ENCODE measurements at regions not wholly inside any gene's neighbourhood (a gene's known extent, or its start where the extent isn't known, plus 50 kb on each side); places are given as distances from the start of the nearest gene placed in this dataset.

DNA sequence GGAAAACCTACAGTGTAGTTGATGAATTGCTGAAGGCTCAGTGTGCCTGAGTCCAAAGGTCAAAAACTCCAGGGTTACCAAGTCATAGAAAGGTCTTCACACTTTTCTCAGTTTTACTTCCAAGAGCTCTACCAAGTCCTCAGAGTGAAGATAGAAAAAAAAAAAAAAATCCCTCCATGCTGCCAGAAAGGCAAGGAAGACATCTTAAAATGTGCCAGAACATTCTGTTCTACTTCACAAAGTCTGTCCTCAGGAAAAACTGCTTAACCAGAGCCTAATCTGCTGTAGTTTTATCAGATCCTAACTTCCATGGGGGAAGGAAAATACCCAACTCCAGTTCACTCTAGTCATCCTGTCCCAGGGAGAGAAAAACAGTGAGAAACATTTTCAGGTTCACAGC, 175.6 kb upstream of the CDH11 start:
- Histone ChIP-seq H2AK9ac (replicated peaks; ENCODE audit: low read depth, low read length, poor library complexity) (no peak overlapping the region), H3K9ac (ENCODE audit: low read depth, low read length) (no peak overlapping the region), H2BK120ac (ENCODE audit: low read depth, low read length) (no peak overlapping the region), H3K23ac (ENCODE audit: low read depth, low read length) (no peak overlapping the region), H3K14ac (replicated peaks; ENCODE audit: low read depth, low read length) (no peak overlapping the region), H4K20me1 (ENCODE audit: insufficient read depth, low read length) (no peaks in the 10 kb centered on the region), H4K5ac (ENCODE audit: low read depth, low read length) (no peak overlapping the region), H2AFZ (replicated peaks; ENCODE audit: low read length, poor library complexity) (no peak overlapping the region), H3K4ac (ENCODE audit: low read depth, low read length) (no peak overlapping the region), H3K9me3 (ENCODE audit: control insufficient read depth, insufficient read depth, low read length) (no peaks in the 10 kb centered on the region), H3K56ac (ENCODE audit: extremely low read depth, insufficient read depth, low read length) (no peak overlapping the region), H3K4me1 (ENCODE audit: control insufficient read depth, insufficient read depth, low read length) (no peaks in the 10 kb centered on the region), H3K18ac (ENCODE audit: low read depth, low read length) (no peak overlapping the region), H3K4me2 (ENCODE audit: low read depth, low read length) (no peak overlapping the region), H3K27me3 (ENCODE audit: control insufficient read depth, insufficient read depth, low read length) (no peaks in the 10 kb centered on the region), H2BK5ac (ENCODE audit: low read depth, low read length, poor library complexity, severe bottlenecking) (no peak overlapping the region), H4K8ac (ENCODE audit: low read depth in 2 of 2, low read length in 2 of 2) (no peak overlapping the region), H3K9me1 (ENCODE audit: insufficient read depth, low read length) (no peaks in the 10 kb centered on the region), H3K27ac (ENCODE audit: insufficient read depth, low read length) (no peak overlapping the region), H3K4me3 (ENCODE audit: insufficient read depth, low read depth, low read length) (no peak overlapping the region), H2BK15ac (ENCODE audit: low read depth, low read length) (no peak overlapping the region), H2AK5ac (ENCODE audit: low read depth, low read length) (no peak overlapping the region), H3K79me1 (ENCODE audit: low read depth in 1 of 2, low read length in 2 of 2) (no peaks in the 10 kb centered on the region), H4K91ac (ENCODE audit: insufficient read depth, low read depth, low read length) (no peak overlapping the region), H2BK20ac (ENCODE audit: low read depth, low read length) (no peak overlapping the region), H3K36me3 (ENCODE audit: control insufficient read depth, insufficient read depth, low read length) (no peaks in the 10 kb centered on the region)
- DNase-seq (no peak), ATAC-seq (ENCODE audit: low read depth) (no peak)
- ChIA-PET CTCF (interaction anchor here (0.6 kb wide), 2 partner anchors 138 to 1795 kb away, joined by 3 to 4 read pairs; no protein-coding TSS in a partner anchor), POLR2A (ENCODE audit: unreplicated experiment) (no interaction called here)
- TF ChIP-seq BHLHE40 (IDR thresholded peaks at IDR 0.05; ENCODE audit: low read depth, low read length) (no peak), RFX5 (IDR thresholded peaks at IDR 0.05; ENCODE audit: low read depth, low read length) (no peak), POLR2A (IDR thresholded peaks at IDR 0.05; ENCODE audit: low read depth, low read length) (no peak), SMC3 (IDR thresholded peaks at IDR 0.05; ENCODE audit: low read depth, low read length) (no peak), CHD1 (IDR thresholded peaks at IDR 0.05; ENCODE audit: low read depth, low read length) (no peak)
- in situ Hi-C loops (cut with MboI; ENCODE audit: low sequenced_read_pairs) (no loop called here), intact Hi-C loops (cut with micrococcal nuclease) (no loop called here), dilution Hi-C loops (cut with HindIII; ENCODE audit: low sequenced_read_pairs, unreplicated experiment) (no loop called here)
- BruUV-seq (replicated peaks): no TSS peak
